H1 (cell line): ENCODE measurements at regions not wholly inside any gene's neighbourhood (a gene's known extent, or its start where the extent isn't known, plus 50 kb on each side); places are given as distances from the start of the nearest gene placed in this dataset.

ENCODE experiments used
- CTCF ChIA-PET: fragments of 300-600 bp; sonication (Branson Sonifier 250); formaldehyde crosslinking; loops from one replicate; lab custom pipeline; 2021; ENCODE audit not compliant: partially characterized antibody; lab: Charles Lee
- POLR2A ChIA-PET: fragments of 300-600 bp; sonication (Branson Sonifier 250); formaldehyde crosslinking; loops from one replicate; lab custom pipeline; 2021; ENCODE audit warnings: inconsistent platforms; ENCODE audit not compliant: partially characterized antibody; lab: Charles Lee
- DNase-seq, 2 experiments: peaks; one replicate each; pipeline versions ENCODE4 v3.0.0 to v3.0.0-alpha.2; 2010 to 2022; ENCODE audit warnings: low spot score in 2 of 2, low read depth in 1 of 2, mixed read lengths in 1 of 2
- FAIRE-seq: peaks from 2 replicates; lab custom pipeline; 2011; peaks lifted over from hg19 to GRCh38; lab: Jason Lieb, UNC
- H2AFZ ChIP-seq: 2 replicates; pipeline ENCODE4 v1.8.1; 2012; ENCODE audit warnings: low read length, inconsistent platforms
- H2AK5ac ChIP-seq: 2 replicates; pipeline ENCODE4 v1.6.1; 2013; ENCODE audit warnings: low read depth, low read length
- H2BK120ac ChIP-seq: replicated peaks from 2 replicates; pipeline ENCODE3; 2013; ENCODE audit warnings: low read depth, low read length, inconsistent platforms
- H2BK12ac ChIP-seq: 2 replicates; pipeline ENCODE4 v1.6.1; 2013; ENCODE audit warnings: low read depth, low read length
- H2BK15ac ChIP-seq: 2 replicates; pipeline ENCODE4 v1.6.1; 2013; ENCODE audit warnings: low read length
- H2BK20ac ChIP-seq: 2 replicates; pipeline ENCODE4 v1.6.1; 2013; ENCODE audit warnings: low read length
- H2BK5ac ChIP-seq: 2 replicates; pipeline ENCODE4 v1.6.1; 2013; ENCODE audit warnings: low read depth, low read length
- H3K14ac ChIP-seq: 2 replicates; pipeline ENCODE4 v1.6.1; 2013; ENCODE audit warnings: inconsistent platforms; ENCODE audit not compliant: insufficient read length
- H3K18ac ChIP-seq: 2 replicates; pipeline ENCODE4 v1.6.1; 2013; ENCODE audit warnings: low read length; ENCODE audit errors: extremely low read depth
- H3K23ac ChIP-seq: 2 replicates; pipeline ENCODE4 v1.6.1; 2013; ENCODE audit warnings: inconsistent platforms; ENCODE audit not compliant: insufficient read length
- H3K23me2 ChIP-seq: 2 replicates; pipeline ENCODE4 v1.6.1; 2013; ENCODE audit warnings: low read depth, low read length
- H3K27ac ChIP-seq: 2 replicates; pipeline ENCODE4 v1.6.1; 2011; ENCODE audit warnings: low read depth, low read length, inconsistent platforms
- H3K27me3 ChIP-seq, 4 experiments: replicated peaks in 1 of 4; 1 replicate in 1 of 4; 2 replicates in 3 of 4; pipeline versions ENCODE4 v1.6.1 to v1.8.1; 2011 to 2013; ENCODE audit warnings: low read length in 3 of 4, mild to moderate bottlenecking in 3 of 4, inconsistent platforms in 2 of 4, mixed read lengths in 2 of 4, moderate library complexity in 1 of 4; ENCODE audit not compliant: control insufficient read depth in 3 of 4, insufficient read depth in 3 of 4; ENCODE audit errors: extremely low read depth in 1 of 4
- H3K36me3 ChIP-seq, 4 experiments: 2 replicates each; pipeline versions ENCODE4 v1.6.1 to v1.8.1; 2011 to 2013; ENCODE audit warnings: mild to moderate bottlenecking in 4 of 4, low read length in 3 of 4, moderate library complexity in 2 of 4, control low read depth in 1 of 4, inconsistent platforms in 1 of 4; ENCODE audit not compliant: insufficient read depth in 4 of 4, control insufficient read depth in 2 of 4
- H3K4ac ChIP-seq: replicated peaks from 2 replicates; pipeline ENCODE3; 2013; ENCODE audit warnings: low read length, low read depth, mixed read lengths, inconsistent platforms; ENCODE audit not compliant: insufficient read length
- H3K4me1 ChIP-seq, 4 experiments: replicated peaks in 1 of 4; 1 replicate in 1 of 4; 2 replicates in 3 of 4; pipeline versions ENCODE4 v1.6.1 to v1.8.1; 2011 to 2013; ENCODE audit warnings: low read length in 3 of 4, inconsistent platforms in 2 of 4, mixed read lengths in 1 of 4; ENCODE audit not compliant: insufficient read depth in 4 of 4, control insufficient read depth in 3 of 4
- H3K4me2 ChIP-seq, 2 experiments: 2 replicates each; pipeline versions ENCODE4 v1.6.1 to v1.8.1; 2011 to 2013; ENCODE audit warnings: low read depth in 2 of 2, low read length in 2 of 2, control low read depth in 1 of 2, inconsistent platforms in 1 of 2, mild to moderate bottlenecking in 1 of 2; ENCODE audit not compliant: insufficient read depth in 1 of 2
- H3K4me3 ChIP-seq, 4 experiments: fragments of 200-600, 300-600 bp in 1 of 4; sonication (generic), shearing (Covaris generic), sonication (Bioruptor Twin) in 1 of 4; 2 replicates each; pipeline versions ENCODE4 v1.5.1 to v1.8.1; 2011 to 2016; ENCODE audit warnings: low read length in 4 of 4, low read depth in 3 of 4, control low read depth in 2 of 4, inconsistent platforms in 2 of 4, mild to moderate bottlenecking in 2 of 4, mixed read lengths in 1 of 4, moderate library complexity in 1 of 4; ENCODE audit not compliant: insufficient read depth in 2 of 4; ENCODE audit errors: extremely low read depth in 1 of 4
- H3K56ac ChIP-seq: replicated peaks from 2 replicates; pipeline ENCODE3; 2013; ENCODE audit warnings: low read depth, mild to moderate bottlenecking, mixed read lengths, low read length, inconsistent platforms; ENCODE audit not compliant: insufficient read length
- H3K79me1 ChIP-seq: 2 replicates; pipeline ENCODE4 v1.6.1; 2013; ENCODE audit warnings: low read depth, low read length, control low read depth
- H3K79me2 ChIP-seq, 2 experiments: 2 replicates each; pipeline versions ENCODE4 v1.6.1 to v1.8.1; 2012 to 2013; ENCODE audit warnings: low read length in 2 of 2, mild to moderate bottlenecking in 2 of 2, inconsistent platforms in 1 of 2; ENCODE audit not compliant: insufficient read depth in 2 of 2, control insufficient read depth in 1 of 2
- H3K9ac ChIP-seq, 4 experiments: replicated peaks in 1 of 4; 1 replicate in 1 of 4; 2 replicates in 3 of 4; pipeline versions ENCODE4 v1.6.1 to v1.8.1; 2011 to 2013; ENCODE audit warnings: low read depth in 3 of 4, low read length in 3 of 4, control low read depth in 2 of 4, mild to moderate bottlenecking in 2 of 4, moderate library complexity in 2 of 4, inconsistent platforms in 1 of 4; ENCODE audit errors: extremely low read depth in 1 of 4
- H3K9me3 ChIP-seq, 2 experiments: 2 replicates each; pipeline versions ENCODE4 v1.6.1 to v1.8.1; 2012 to 2013; ENCODE audit warnings: mild to moderate bottlenecking in 2 of 2, moderate library complexity in 2 of 2, control low read depth in 1 of 2, inconsistent platforms in 1 of 2, low read depth in 1 of 2, low read length in 1 of 2, mixed read lengths in 1 of 2; ENCODE audit not compliant: insufficient read depth in 2 of 2
- H4K20me1 ChIP-seq, 2 experiments: replicated peaks in 1 of 2; 2 replicates each; pipeline versions ENCODE3 to v1.8.1; 2011 to 2013; ENCODE audit warnings: inconsistent platforms in 2 of 2, low read length in 2 of 2, mild to moderate bottlenecking in 1 of 2; ENCODE audit not compliant: insufficient read depth in 2 of 2, control insufficient read depth in 1 of 2
- H4K5ac ChIP-seq: 2 replicates; pipeline ENCODE4 v1.6.1; 2013; ENCODE audit warnings: low read length, low read depth, mixed read lengths, inconsistent platforms; ENCODE audit not compliant: insufficient read length
- H4K8ac ChIP-seq: 2 replicates; pipeline ENCODE4 v1.8.0; 2013; ENCODE audit warnings: mild to moderate bottlenecking, moderate library complexity, low read length, inconsistent platforms; ENCODE audit not compliant: insufficient read depth; ENCODE audit errors: extremely low read depth
- H4K91ac ChIP-seq: replicated peaks from 2 replicates; pipeline ENCODE3; 2013; ENCODE audit warnings: low read length, mixed read lengths, inconsistent platforms; ENCODE audit not compliant: insufficient read length
- BACH1 ChIP-seq: IDR thresholded peaks from 2 replicates; pipeline ENCODE4 v1.6.1; 2012; ENCODE audit warnings: low read length, improper control_type of control experiment
- CBX5 ChIP-seq: fragments of 300-800, 300-1000 bp; sonication (generic); IDR thresholded peaks from 2 replicates; pipeline ENCODE4 v1.7.1; 2016; ENCODE audit warnings: antibody characterized with exemption, low read length, low read depth
- EP300 ChIP-seq, 2 experiments: IDR thresholded peaks; 1 replicate in 1 of 2; 2 replicates in 1 of 2; pipeline ENCODE4 v1.6.1; 2011 to 2012; ENCODE audit warnings: low read depth in 2 of 2, low read length in 2 of 2, mild to moderate bottlenecking in 2 of 2, borderline replicate concordance in 1 of 2, inconsistent platforms in 1 of 2, moderate library complexity in 1 of 2
- KDM4A ChIP-seq: IDR thresholded peaks from one replicate; pipeline ENCODE4 v1.7.1; 2012; ENCODE audit warnings: low read depth, mild to moderate bottlenecking, moderate library complexity, low read length, inconsistent platforms; ENCODE audit not compliant: severe bottlenecking
- NANOG ChIP-seq: IDR thresholded peaks from 2 replicates; pipeline ENCODE4 v1.6.1; 2011; ENCODE audit warnings: low read length, low read depth, mild to moderate bottlenecking, inconsistent platforms; ENCODE audit not compliant: insufficient read depth, poor library complexity, severe bottlenecking
- RXRA ChIP-seq: IDR thresholded peaks from 2 replicates; pipeline ENCODE4 v1.6.1; 2011; ENCODE audit warnings: low read depth, mild to moderate bottlenecking, low read length, moderate library complexity; ENCODE audit not compliant: insufficient read depth
- SP4 ChIP-seq: IDR thresholded peaks from 2 replicates; pipeline ENCODE4 v1.6.1; 2012; ENCODE audit warnings: low read length, inconsistent platforms
- TBP ChIP-seq: IDR thresholded peaks from 2 replicates; pipeline ENCODE4 v1.6.1; 2011; ENCODE audit warnings: low read depth, low read length, improper control_type of control experiment
- WGBS, 2 experiments: shearing (Covaris generic) in 1 of 2; methylation state at CpG; one replicate each; pipeline versions ENCODE4 v1.1.6 to v1.1.7; 2013 to 2015; ENCODE audit warnings: low lambda C conversion rate in 2 of 2, mixed read lengths in 2 of 2, inconsistent platforms in 1 of 2, low coverage in 1 of 2, missing lambda C conversion rate in 1 of 2; ENCODE audit not compliant: insufficient replicate concordance in 2 of 2, insufficient coverage in 1 of 2, insufficient read length in 1 of 2; ENCODE audit errors: extremely low coverage in 1 of 2, missing lambda C conversion rate in 1 of 2; 5-methylcytosine and 5-hydroxymethylcytosine counted together
- TF ChIP-seq, protein P1 (sequence below): IDR thresholded peaks from 2 replicates; pipeline ENCODE4 v1.6.1; 2011; ENCODE audit warnings: low read length, improper control_type of control experiment

DNA sequence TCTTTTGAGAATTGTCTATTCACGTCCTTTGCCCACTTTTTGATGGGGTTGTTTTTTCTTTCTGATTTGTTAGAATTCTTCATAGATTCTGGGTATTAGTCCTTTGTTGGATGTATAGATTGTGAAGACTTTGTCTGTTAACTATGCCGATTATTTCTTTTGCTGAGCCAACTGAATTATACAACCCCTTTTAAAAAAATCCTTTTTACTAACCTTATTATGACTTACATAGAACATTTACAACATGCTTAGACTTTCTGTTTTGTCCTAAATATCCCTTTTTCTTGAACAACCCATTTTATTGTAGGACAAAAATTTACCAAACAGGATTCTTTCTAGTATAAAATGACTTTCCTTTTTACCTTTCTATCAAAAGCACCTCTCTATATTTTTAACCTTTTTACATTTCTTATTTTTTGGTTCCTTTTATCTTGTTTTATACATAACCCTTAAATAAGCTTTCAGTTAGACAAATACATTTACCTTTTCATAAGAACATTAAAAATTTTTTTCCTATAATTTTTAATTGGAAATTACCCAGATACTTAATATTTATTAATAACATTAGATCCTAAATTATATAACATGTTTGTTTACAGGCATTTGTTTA, 70.4 kb upstream of the TTLL7 start:
- H3K4me2 ChIP-seq: no peak overlapping the region
- H3K4ac ChIP-seq: no peak overlapping the region
- no peak overlapping the region for H2BK5ac ChIP-seq
- H3K79me2 ChIP-seq: no peaks in the 10 kb centered on the region
- H3K18ac ChIP-seq: no peak overlapping the region
- no peaks in the 10 kb centered on the region for H3K27me3 ChIP-seq
- H2AFZ ChIP-seq: no peak overlapping the region
- H3K79me1 ChIP-seq: no peaks in the 10 kb centered on the region
- no peak overlapping the region for H2BK20ac ChIP-seq
- no peak overlapping the region for H4K8ac ChIP-seq
- TF ChIP-seq RXRA: no peak
- TF ChIP-seq NANOG: no peak
- TF ChIP-seq KDM4A: no peak
- TF ChIP-seq EP300 (IDR thresholded peaks at IDR 0.05; ENCODE audit: borderline replicate concordance in 1 of 2, low read depth in 2 of 2, low read length in 2 of 2): no peak
- TF ChIP-seq BACH1: no peak
- TF ChIP-seq, protein P1, sequence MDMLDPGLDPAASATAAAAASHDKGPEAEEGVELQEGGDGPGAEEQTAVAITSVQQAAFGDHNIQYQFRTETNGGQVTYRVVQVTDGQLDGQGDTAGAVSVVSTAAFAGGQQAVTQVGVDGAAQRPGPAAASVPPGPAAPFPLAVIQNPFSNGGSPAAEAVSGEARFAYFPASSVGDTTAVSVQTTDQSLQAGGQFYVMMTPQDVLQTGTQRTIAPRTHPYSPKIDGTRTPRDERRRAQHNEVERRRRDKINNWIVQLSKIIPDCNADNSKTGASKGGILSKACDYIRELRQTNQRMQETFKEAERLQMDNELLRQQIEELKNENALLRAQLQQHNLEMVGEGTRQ: no peak
- TF ChIP-seq CBX5: no peak
- no peak for TF ChIP-seq TBP
- no peak for TF ChIP-seq SP4
- no peaks in the 10 kb centered on the region for H3K4me1 ChIP-seq
- H3K9me3 ChIP-seq: peaks cover 16% of the 10 kb centered on the region in 2 experiments
- no peak overlapping the region for H2BK120ac ChIP-seq
- no peak overlapping the region for H3K23ac ChIP-seq
- no peak overlapping the region for H3K56ac ChIP-seq
- no peak for FAIRE-seq
- POLR2A ChIA-PET: no interaction called here
- 75% methylated on average over 2 of the region's 2 CpGs; no CpG with 5 or more reads in 1 of the 2 experiments for WGBS, 2 experiments
- no peak overlapping the region for H2AK5ac ChIP-seq
- H3K9ac ChIP-seq: no peak overlapping the region
- no peak overlapping the region for H3K4me3 ChIP-seq
- H4K5ac ChIP-seq: no peak overlapping the region
- DNase-seq: no peak
- CTCF ChIA-PET: no interaction called here
- H2BK15ac ChIP-seq: no peak overlapping the region
- no peak overlapping the region for H3K27ac ChIP-seq
- no peak overlapping the region for H3K14ac ChIP-seq
- H2BK12ac ChIP-seq: no peak overlapping the region
- no peaks in the 10 kb centered on the region for H3K23me2 ChIP-seq
- H4K91ac ChIP-seq: no peak overlapping the region
- H4K20me1 ChIP-seq: no peaks in the 10 kb centered on the region
- H3K36me3 ChIP-seq: no peaks in the 10 kb centered on the region
